Thyroid gland (tissue), 4 donors: ENCODE measurements at regions not wholly inside any gene's neighbourhood (a gene's known extent, or its start where the extent isn't known, plus 50 kb on each side); places are given as distances from the start of the nearest gene placed in this dataset.

Experiments
- DNase-seq, 2 donors: peaks; one replicate each; pipeline ENCODE4 v3.0.0-alpha.2; 2019
- H3K27ac ChIP-seq, 3 donors: fragments of 200-600 bp; sonication (generic); 1 replicate in 2 of 3; 2 replicates in 1 of 3; pipeline ENCODE4 v1.5.1; 2016 to 2019; ENCODE audit warnings: mild to moderate bottlenecking in 1 of 3, moderate library complexity in 1 of 3
- H3K27me3 ChIP-seq: fragments of 200-600 bp; sonication (generic); one replicate; pipeline ENCODE4 v1.5.1; 2019
- H3K36me3 ChIP-seq, 2 donors: fragments of 200-600 bp; sonication (generic); one replicate each; pipeline ENCODE4 v1.5.1; 2016 to 2019
- H3K4me1 ChIP-seq, 2 donors: fragments of 200-600 bp; sonication (generic); one replicate each; pipeline ENCODE4 v1.5.1; 2017 to 2019
- H3K4me3 ChIP-seq, 3 donors: fragments of 200-600 bp; sonication (generic); replicated peaks in 1 of 3; 1 replicate in 2 of 3; 2 replicates in 1 of 3; pipeline ENCODE4 v1.5.1; 2016; ENCODE audit warnings: mild to moderate bottlenecking in 1 of 3
- H3K9me3 ChIP-seq: fragments of 200-600 bp; sonication (generic); one replicate; pipeline ENCODE4 v1.5.1; 2017
- POLR2A ChIP-seq, 2 donors: fragments of 450-650 bp; IDR thresholded peaks; one replicate each; pipeline ENCODE4 v1.6.1; 2017; ENCODE audit warnings: antibody characterized with exemption in 2 of 2, mild to moderate bottlenecking in 2 of 2, moderate library complexity in 1 of 2
- WGBS, 2 donors: methylation state at CpG; one replicate each; pipeline ENCODE4 v1.1.5; 2017; 5-methylcytosine and 5-hydroxymethylcytosine counted together
- intact Hi-C: fragments of 100-400 bp; cut with DNase I; formaldehyde crosslinking; loops from one replicate; pipeline ENCODE4 v1.15.1; 2023
- TF ChIP-seq, protein P1 (sequence below), 6 experiments: fragments of 200-600 bp in 3 of 6; fragments of 450-650 bp in 3 of 6; sonication (generic) in 3 of 6; IDR thresholded peaks; one replicate each; pipeline ENCODE4 v1.5.1; 2016 to 2019; ENCODE audit warnings: antibody characterized with exemption in 6 of 6, mild to moderate bottlenecking in 2 of 6, inconsistent platforms in 1 of 6, moderate library complexity in 1 of 6

DNA sequence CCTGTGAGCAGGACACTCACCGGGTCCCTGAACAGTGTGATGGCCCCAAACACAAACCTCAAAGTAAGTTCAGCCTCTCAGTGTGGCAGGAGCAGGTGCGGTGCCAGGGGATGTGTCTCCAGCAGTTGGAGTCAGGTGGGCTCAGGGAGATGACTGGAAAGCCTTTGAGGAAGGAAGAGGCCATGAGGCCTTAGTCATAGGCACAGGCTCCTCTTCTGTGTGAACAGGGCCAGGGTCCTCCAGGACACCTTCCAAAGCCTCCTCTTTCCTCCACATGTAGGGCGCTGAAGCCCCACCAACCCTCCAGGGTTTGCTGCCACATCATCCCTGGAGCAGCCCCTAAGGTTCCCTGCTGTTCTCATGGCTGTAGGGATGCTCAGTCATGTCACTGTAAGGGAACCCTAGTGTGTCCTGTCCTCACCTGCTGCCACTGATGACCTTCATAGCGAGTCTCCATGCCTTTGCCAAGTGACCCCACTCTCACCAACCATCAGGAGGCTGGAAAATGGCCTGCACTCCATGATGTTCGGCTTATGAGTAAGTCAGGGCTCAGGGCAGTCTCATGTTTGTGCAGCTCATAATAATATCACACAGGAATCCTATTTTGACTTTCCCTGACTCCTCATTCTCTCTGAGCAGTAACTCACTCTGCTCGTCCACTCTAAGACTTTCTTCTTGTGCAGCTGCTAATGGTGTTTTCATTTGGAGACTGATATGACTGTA is 1152.9 kb downstream of the RPIA start:
- H3K4me3 ChIP-seq = no peak overlapping the region
- DNase-seq = no peak
- H3K36me3 ChIP-seq = no peaks in the 10 kb centered on the region
- no peaks in the 10 kb centered on the region for H3K4me1 ChIP-seq
- 48 to 50% methylated on average over 6 of the region's 6 CpGs for WGBS, 2 donors
- H3K27ac ChIP-seq = no peak overlapping the region
- intact Hi-C loops = no loop called here
- TF ChIP-seq POLR2A (IDR thresholded peaks at IDR 0.05) = no peak
- TF ChIP-seq, protein P1, sequence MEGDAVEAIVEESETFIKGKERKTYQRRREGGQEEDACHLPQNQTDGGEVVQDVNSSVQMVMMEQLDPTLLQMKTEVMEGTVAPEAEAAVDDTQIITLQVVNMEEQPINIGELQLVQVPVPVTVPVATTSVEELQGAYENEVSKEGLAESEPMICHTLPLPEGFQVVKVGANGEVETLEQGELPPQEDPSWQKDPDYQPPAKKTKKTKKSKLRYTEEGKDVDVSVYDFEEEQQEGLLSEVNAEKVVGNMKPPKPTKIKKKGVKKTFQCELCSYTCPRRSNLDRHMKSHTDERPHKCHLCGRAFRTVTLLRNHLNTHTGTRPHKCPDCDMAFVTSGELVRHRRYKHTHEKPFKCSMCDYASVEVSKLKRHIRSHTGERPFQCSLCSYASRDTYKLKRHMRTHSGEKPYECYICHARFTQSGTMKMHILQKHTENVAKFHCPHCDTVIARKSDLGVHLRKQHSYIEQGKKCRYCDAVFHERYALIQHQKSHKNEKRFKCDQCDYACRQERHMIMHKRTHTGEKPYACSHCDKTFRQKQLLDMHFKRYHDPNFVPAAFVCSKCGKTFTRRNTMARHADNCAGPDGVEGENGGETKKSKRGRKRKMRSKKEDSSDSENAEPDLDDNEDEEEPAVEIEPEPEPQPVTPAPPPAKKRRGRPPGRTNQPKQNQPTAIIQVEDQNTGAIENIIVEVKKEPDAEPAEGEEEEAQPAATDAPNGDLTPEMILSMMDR (IDR thresholded peaks at IDR 0.05) = no peak
- H3K27me3 ChIP-seq = no peaks in the 10 kb centered on the region
- no peaks in the 10 kb centered on the region for H3K9me3 ChIP-seq

- no peaks in the 10 kb centered on the region for H3K36me3 ChIP-seq
- H3K27me3 ChIP-seq = no peaks in the 10 kb centered on the region
- H3K4me1 ChIP-seq = no peaks in the 10 kb centered on the region
- WGBS, 2 donors = 53% methylated on average over 6 of the region's 6 CpGs
- DNase-seq = no peak
- TF ChIP-seq POLR2A (IDR thresholded peaks at IDR 0.05) = no peak
- TF ChIP-seq, protein P1 (IDR thresholded peaks at IDR 0.05) = no peak
- no peaks in the 10 kb centered on the region for H3K9me3 ChIP-seq
- intact Hi-C loops = no loop called here
- H3K27ac ChIP-seq = no peak overlapping the region
- no peak overlapping the region for H3K4me3 ChIP-seq
These were observed 1154.1 kb downstream of the RPIA start for GRCh38 chr2:89845532-89845931.

- Histone ChIP-seq H3K27ac (no peak overlapping the region), H3K9me3 (no peaks in the 10 kb centered on the region), H3K36me3 (no peaks in the 10 kb centered on the region), H3K27me3 (no peaks in the 10 kb centered on the region), H3K4me3 (no peak overlapping the region), H3K4me1 (no peaks in the 10 kb centered on the region)
- DNase-seq = no peak
- TF ChIP-seq, protein P1 (IDR thresholded peaks at IDR 0.05) = no peak
- no peak for TF ChIP-seq POLR2A (IDR thresholded peaks at IDR 0.05)
- intact Hi-C loops = no loop called here
- 76 to 88% methylated on average over 3 of the region's 3 CpGs for WGBS, 2 donors
These were observed 1156.6 kb downstream of the RPIA start for GRCh38 chr2:89848114-89848513.

DNA sequence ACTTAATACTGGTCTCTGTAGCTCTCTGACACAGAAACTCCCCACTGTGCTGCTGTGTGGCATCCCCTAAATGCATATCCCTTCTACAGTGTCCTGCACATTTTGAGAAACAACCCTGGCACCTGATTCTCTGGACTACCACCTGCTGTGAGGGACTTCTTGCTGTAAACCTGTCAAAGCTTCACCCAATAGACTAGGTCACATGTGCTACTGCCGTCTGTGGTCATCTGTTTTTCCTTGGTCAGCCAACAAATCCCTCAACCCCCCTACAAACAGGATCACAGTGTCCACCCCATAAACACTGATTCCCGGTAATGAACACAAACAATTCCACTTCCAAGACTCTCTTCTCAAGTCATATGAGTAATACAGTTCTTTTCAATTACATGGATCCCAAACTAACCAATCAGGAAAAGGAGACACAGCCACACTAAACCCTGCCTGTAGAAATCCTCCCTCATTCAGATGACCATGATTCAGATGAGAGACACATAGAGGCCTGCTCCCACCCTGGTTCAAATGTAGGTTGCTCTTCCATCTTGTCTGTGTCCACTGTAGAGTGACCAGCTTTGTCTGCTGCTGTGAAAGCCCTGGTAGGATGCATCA is 1157.4 kb downstream of the RPIA start:
- no peaks in the 10 kb centered on the region for H3K27me3 ChIP-seq
- WGBS, 2 donors = 39 to 41% methylated on average over 2 of the region's 2 CpGs
- H3K27ac ChIP-seq = no peak overlapping the region
- H3K4me1 ChIP-seq = no peaks in the 10 kb centered on the region
- no peak for DNase-seq
- H3K4me3 ChIP-seq = no peak overlapping the region
- no peaks in the 10 kb centered on the region for H3K9me3 ChIP-seq
- intact Hi-C loops = no loop called here
- no peak for TF ChIP-seq POLR2A (IDR thresholded peaks at IDR 0.05)
- TF ChIP-seq, protein P1 (IDR thresholded peaks at IDR 0.05) = no peak
- no peaks in the 10 kb centered on the region for H3K36me3 ChIP-seq

- no peaks in the 10 kb centered on the region for H3K9me3 ChIP-seq
- H3K4me3 ChIP-seq = no peak overlapping the region
- no peaks in the 10 kb centered on the region for H3K36me3 ChIP-seq
- no peaks in the 10 kb centered on the region for H3K4me1 ChIP-seq
- intact Hi-C loops = no loop called here
- no peaks in the 10 kb centered on the region for H3K27me3 ChIP-seq
- WGBS, 2 donors = 70 to 74% methylated on average over 3 of the region's 3 CpGs
- TF ChIP-seq POLR2A (IDR thresholded peaks at IDR 0.05) = no peak
- TF ChIP-seq, protein P1 (IDR thresholded peaks at IDR 0.05) = no peak
- no peak overlapping the region for H3K27ac ChIP-seq
- no peak for DNase-seq
These were observed 1158.3 kb downstream of the RPIA start for GRCh38 chr2:89849731-89850130.
